GM06990 (cell line): ENCODE measurements at regions not wholly inside any gene's neighbourhood (a gene's known extent, or its start where the extent isn't known, plus 50 kb on each side); places are given as distances from the start of the nearest gene placed in this dataset.
"Not testable (repeated sequence)": the region's sequence is repeated elsewhere in the genome, so short reads cannot be mapped to it uniquely, and the experiment has no call there.

Experiments
- DNase-seq: peaks from one replicate; pipeline ENCODE4 v3.0.0-alpha.2; 2011; ENCODE audit not compliant: insufficient read length; ENCODE audit errors: extremely low read depth
- H3K27me3 ChIP-seq: replicated peaks from 2 replicates; pipeline ENCODE4 v1.6.0; 2011; ENCODE audit warnings: low read length; ENCODE audit not compliant: control insufficient read depth, insufficient read depth
- H3K36me3 ChIP-seq: 2 replicates; pipeline ENCODE4 v1.5.1; 2011; ENCODE audit warnings: low read length; ENCODE audit not compliant: control insufficient read depth, insufficient read depth
- H3K4me3 ChIP-seq: replicated peaks from 2 replicates; pipeline ENCODE4 v1.5.1; 2011; ENCODE audit warnings: low read depth, mild to moderate bottlenecking, control low read depth, low read length
- TF ChIP-seq, protein P1 (sequence below): IDR thresholded peaks from 2 replicates; pipeline ENCODE4 v1.5.1; 2011; ENCODE audit warnings: low read length, control low read depth, mild to moderate bottlenecking, inconsistent platforms; ENCODE audit not compliant: insufficient read depth, poor library complexity, severe bottlenecking

DNA sequence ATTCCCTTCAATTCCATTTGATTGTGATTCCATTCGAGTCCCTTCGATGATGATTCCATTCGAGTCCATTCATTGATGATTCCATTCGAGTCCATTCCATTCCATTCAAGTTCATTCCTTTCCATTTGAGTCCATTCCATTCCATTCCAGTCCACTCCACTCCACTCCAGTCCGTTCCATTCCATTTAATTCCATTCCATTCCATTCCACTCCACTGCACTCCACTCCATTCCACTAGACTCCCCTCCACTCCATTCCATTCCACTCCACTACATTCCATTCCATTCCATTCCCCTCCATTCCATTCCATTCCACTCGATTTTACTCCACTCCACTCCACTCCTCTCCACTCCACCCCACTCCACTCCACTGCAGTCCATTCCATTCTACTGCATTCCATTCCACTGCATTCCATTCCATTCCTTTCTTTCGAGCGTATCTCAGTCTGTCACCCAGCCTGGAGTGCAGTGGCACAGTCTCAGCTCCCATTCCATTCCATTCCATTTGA is 115.7 kb downstream of the ZNF92 start:
- DNase-seq: no peak
- Histone ChIP-seq H3K27me3 (no peaks in the 10 kb centered on the region), H3K36me3 (no peaks in the 10 kb centered on the region), H3K4me3 (no peak overlapping the region)
- TF ChIP-seq, protein P1, sequence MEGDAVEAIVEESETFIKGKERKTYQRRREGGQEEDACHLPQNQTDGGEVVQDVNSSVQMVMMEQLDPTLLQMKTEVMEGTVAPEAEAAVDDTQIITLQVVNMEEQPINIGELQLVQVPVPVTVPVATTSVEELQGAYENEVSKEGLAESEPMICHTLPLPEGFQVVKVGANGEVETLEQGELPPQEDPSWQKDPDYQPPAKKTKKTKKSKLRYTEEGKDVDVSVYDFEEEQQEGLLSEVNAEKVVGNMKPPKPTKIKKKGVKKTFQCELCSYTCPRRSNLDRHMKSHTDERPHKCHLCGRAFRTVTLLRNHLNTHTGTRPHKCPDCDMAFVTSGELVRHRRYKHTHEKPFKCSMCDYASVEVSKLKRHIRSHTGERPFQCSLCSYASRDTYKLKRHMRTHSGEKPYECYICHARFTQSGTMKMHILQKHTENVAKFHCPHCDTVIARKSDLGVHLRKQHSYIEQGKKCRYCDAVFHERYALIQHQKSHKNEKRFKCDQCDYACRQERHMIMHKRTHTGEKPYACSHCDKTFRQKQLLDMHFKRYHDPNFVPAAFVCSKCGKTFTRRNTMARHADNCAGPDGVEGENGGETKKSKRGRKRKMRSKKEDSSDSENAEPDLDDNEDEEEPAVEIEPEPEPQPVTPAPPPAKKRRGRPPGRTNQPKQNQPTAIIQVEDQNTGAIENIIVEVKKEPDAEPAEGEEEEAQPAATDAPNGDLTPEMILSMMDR: no peak

DNA sequence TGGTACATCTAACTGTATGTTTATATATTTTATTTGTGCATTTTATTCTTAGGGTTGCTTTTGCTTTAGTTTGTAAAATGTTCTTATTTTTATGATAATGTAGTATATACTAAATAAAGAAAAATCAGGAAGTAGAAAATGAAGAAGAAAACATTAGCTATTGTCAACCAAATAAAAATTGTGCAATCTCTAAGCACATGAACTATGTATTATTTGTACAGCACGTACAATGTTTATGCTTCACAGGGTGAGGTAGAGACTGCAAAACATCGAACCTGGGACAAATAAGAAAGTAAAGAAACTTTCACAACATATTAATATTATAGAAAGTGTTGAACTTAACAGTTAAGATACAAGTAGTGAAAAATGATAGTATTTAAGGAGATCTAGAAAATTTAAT is 123.0 kb downstream of the ZNF92 start:
- DNase-seq, H3K27me3 ChIP-seq, H3K4me3 ChIP-seq, H3K36me3 ChIP-seq: not testable (repeated sequence)

DNA sequence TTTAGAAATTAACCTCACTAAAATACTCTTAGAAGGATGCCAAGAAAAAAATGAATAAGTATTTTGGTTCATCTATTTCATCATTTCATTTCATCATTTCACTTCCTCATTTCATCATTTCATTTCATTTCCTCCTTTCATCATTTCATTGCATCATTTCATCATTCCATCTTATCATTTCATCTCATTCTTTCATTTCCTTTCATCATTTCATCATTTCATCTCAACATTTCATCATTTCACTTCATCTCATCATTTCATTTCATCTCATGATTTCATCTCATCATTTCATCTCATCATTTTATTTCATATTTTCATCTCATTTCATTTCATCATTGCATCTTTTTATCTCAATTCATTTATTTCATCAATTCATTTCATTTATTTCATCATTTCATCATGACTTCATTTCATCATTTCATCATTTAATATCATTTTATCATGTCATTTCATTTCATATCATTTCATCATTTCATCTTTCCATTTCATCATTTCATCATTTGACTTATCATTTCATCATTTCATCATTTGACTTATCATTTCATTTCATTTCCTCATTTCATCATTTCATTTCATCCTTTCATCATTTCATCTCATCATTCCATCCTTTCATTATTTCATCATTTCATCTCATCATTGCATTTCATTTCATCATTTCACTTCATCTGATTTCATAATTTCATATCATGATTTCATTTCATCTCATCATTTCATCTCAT is 129.9 kb downstream of the ZNF92 start:
- Histone ChIP-seq H3K36me3 (no peaks in the 10 kb centered on the region), H3K27me3 (no peaks in the 10 kb centered on the region), H3K4me3 (no peak overlapping the region)
- TF ChIP-seq, protein P1: no peak
- no peak for DNase-seq

DNA sequence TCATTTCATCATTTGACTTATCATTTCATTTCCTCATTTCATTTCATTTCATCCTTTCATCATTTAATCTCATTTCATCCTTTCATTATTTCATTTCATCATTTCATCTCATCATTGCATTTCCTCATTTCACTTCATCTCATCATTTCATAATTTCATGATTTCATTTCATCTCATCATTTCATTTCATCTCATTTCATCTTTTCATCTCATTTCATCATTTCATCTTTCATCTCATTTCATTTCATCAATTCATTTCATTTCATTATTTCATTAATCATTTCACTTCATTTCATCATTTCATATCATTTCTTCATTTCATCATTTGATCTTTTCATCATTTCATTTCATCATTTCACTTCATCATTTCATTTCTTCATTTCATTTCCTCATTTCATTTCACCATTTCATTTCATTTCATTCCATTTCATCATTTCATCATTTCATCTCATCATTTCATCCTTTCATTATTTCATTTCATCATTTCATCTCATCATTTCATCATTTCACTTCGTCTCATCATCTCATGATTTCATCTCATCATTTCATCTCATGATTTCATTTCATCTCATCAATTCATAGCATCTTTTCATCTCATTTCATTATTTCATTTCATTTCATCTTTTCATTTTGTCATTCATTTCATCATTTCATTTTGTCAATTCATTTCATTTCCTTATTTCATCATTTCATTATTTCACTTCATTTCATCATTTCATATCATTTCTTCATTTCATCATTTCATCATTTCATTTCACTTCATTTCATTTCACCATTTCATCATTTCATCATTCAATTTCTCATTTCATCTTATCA is 131.1 kb downstream of the ZNF92 start:
- DNase-seq, H3K4me3 ChIP-seq, H3K36me3 ChIP-seq, H3K27me3 ChIP-seq: not testable (repeated sequence)

DNA sequence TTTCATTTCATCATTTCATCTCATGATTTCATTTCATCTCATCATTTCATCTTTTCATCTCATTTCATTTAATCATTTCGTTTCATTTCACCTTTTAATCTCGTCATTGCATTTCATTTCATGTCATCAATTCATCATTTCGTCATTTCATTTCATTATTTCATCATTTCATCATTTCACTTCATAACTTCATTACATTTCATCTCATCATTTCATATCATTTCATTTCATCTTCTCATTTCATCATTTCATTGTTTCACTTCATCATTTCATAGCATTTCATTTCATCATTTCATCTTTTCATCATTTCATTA is 131.6 kb downstream of the ZNF92 start:
- H3K4me3 ChIP-seq, H3K27me3 ChIP-seq, DNase-seq, H3K36me3 ChIP-seq: not testable (repeated sequence)

DNA sequence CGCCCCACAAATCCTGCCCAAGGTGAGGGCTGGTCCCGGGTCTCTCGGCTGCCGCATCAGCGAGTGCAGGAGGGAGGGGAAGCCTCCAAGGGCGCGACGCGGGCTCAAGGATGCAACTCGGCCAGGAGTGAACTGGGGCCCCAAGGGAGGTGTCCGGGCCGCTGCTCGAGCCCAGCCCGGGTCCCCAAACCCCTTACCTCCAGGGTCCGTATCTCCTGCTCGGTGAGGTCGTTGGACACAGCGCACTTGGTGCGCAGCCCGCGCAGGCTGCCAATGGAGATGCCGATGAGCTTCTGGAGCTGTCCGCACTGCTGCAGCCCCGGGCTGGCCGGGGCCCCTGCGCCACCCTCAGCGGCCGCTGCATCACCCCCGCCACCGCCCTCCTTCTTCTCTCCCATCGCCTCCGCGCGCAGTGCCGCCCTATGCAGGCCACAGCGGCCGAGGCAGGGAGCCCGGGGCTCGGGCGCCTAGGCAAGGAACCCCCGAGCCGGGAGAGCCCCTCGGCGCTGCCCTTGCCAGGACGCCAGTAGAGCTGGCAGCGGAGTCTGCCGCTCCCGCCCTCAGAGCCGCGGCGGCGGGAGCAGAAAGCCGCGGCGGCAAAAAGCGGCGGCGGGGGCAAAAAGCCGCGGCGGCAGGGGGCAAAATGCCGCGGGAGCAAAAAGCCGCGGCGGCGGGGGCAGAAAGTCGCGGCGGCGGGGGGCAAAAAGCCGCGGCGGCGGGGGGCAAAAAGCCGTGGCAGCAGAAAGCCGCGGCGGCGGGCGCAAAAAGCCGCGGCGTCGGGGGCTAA is 135.1 kb downstream of the ZNF92 start:
- H3K27me3 ChIP-seq, DNase-seq, H3K36me3 ChIP-seq: not testable (repeated sequence)
- H3K4me3 ChIP-seq: peak overlapping the region; percentile 60

DNA sequence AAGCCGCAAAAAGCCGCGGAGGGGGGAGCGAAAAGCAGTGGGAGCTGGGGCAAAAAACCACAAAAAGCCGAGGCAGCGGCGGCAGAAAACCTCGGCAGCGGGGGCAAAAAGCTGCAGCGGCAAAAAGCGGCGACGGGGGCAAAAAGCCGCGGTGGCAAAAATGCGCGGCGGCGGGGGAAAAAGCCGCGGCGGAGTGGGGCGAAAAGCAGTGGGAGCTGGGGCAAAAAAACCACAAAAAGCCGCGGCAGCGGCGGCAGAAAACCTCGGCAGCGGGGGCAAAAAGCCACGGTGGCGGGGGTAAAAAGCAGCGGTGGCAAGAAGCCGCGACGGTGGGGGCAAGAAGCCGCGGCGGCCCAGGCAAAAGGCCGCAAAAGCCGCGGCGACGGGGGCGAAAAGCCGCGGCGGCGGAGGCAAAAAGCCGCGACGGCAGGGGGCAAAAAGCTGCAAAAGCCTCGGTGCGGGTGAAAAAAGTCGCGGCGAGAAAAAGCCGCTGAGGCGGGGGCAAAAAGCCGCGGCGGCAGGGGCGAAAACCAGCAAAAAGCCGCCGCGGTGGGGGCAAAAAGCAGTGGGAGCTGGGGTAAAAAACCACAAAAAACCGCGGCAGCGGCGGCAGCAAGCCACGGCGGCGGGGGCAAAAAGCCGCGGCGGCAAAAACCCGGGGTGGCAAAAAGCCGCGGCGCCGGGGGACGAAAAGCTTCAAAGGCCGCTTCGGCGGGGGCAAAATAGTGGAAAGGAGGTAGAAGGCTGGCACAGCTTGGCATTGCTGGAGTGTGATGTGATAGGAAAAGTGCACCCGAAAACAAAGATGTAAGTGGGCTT is 135.9 kb downstream of the ZNF92 start:
- Histone ChIP-seq H3K36me3 (no peaks in the 10 kb centered on the region), H3K27me3 (no peaks in the 10 kb centered on the region; the same call in 1 of the 2 replicates), H3K4me3 (peak overlapping the region; percentile 60)
- TF ChIP-seq, protein P1: no peak
- peak; percentile 9 for DNase-seq

DNA sequence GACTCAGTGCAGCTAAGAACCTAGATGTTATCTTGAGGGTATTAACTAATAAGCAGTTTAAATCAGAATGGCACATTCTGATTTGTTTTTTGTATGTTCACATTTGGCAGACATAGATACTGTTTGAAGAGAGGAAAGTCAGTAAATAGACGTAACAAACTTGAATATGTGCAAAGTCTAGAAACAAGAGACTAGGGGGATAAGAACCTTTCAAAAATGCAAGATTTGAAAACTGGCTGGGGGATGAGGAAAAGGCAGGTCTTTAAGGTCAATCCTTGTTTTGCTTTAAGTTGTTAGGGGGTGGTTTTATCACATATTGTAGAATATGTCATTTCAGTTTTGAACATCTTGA is 136.5 kb downstream of the ZNF92 start:
- DNase-seq, H3K4me3 ChIP-seq, H3K27me3 ChIP-seq, H3K36me3 ChIP-seq: not testable (repeated sequence)

DNA sequence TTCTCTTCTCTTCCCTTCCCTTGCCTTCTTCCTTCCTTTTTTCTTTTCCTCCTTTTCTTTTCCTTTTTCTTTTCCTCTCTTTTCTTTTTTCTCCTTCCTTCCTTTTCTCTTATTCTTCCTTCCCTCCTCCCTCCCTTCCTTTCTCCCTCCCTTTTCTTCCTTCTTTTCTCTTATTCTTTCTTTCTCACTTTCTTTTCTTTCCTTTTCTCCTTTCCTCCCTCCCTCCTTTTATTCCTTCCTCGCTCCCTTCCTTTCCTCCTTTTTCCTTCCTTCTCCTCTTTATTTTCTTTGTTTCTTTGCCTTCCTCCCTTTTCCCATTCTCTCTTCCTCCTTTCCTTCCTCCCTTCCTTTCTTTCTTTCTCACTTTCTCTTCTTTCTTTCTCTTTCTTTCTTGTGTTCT is 146.1 kb downstream of the ZNF92 start:
- H3K27me3 ChIP-seq, DNase-seq, H3K4me3 ChIP-seq, H3K36me3 ChIP-seq: not testable (repeated sequence)

DNA sequence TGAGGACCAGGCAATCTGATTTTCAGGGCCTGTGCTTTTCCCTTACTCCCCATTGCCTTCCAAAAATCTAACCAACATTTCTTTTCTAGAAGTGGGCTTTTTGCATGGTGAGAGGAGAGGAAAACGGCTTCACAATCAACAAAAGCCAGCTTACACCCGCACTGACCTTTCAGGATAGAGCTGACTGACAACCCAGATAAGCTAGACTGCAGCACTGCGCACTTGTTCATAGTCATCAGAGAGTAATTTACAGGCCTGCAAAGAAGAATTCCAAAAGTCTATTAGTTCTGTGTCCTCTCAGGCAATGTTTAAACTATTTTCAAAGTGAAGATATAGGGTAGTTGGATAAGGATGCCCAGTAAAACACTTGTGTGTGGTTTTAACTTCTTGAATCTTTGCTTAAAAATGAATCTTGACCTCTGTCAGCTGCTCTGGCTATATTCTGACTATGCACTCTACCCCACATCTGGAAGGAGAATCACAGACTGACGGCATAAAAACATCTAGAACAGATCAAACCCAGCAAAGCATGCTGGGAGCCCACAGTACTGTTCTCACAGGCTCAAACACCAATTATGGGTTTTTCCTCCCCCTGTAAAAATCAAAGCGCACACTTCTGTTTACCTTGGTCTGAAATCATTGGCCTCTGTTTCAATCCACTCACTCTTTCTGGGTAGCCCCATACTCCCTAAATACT is 172.0 kb downstream of the ZNF92 start:
- DNase-seq, H3K36me3 ChIP-seq, H3K27me3 ChIP-seq, H3K4me3 ChIP-seq: not testable (repeated sequence)
